Activated T-cell treated with anti-CD3 and anti-CD28 coated beads, Interleukin-2, amount 50 U/mL, for 72 hours (primary cell): ENCODE measurements at regions not wholly inside any gene's neighbourhood (a gene's known extent, or its start where the extent isn't known, plus 50 kb on each side); places are given as distances from the start of the nearest gene placed in this dataset.
"Not testable (repeated sequence)": the region's sequence is repeated elsewhere in the genome, so short reads cannot be mapped to it uniquely, and the experiment has no call there.

Experiments
- ATAC-seq, 2 donors: fragments of 150-1000 bp; cut with Tn5 transposase; replicated peaks in 1 of 2; 2 replicates each; pipeline ENCODE4 v1.10.0; 2021; ENCODE audit warnings: moderate library complexity in 2 of 2, mild to moderate bottlenecking in 1 of 2
- DNase-seq, 2 donors: peaks; one replicate each; pipeline ENCODE4 v3.0.0; 2021 to 2022; ENCODE audit warnings: mixed read lengths in 1 of 2
- H3K27ac Mint-ChIP-seq: one replicate; pipeline ENCODE4 v1.8.0; 2022; ENCODE audit warnings: mild to moderate bottlenecking, moderate library complexity, mixed read lengths
- H3K27me3 Mint-ChIP-seq: one replicate; pipeline ENCODE4 v1.8.0; 2022; ENCODE audit warnings: low read depth, mixed read lengths
- H3K36me3 Mint-ChIP-seq, 2 donors: one replicate each; pipeline ENCODE4 v1.8.0; 2022; ENCODE audit warnings: mixed read lengths in 2 of 2, mild to moderate bottlenecking in 1 of 2; ENCODE audit not compliant: insufficient read depth in 2 of 2
- H3K4me1 Mint-ChIP-seq: one replicate; pipeline ENCODE4 v1.8.0; 2022; ENCODE audit warnings: low read depth, mixed read lengths
- H3K4me3 Mint-ChIP-seq, 2 donors: one replicate each; pipeline ENCODE4 v1.8.0; 2022; ENCODE audit warnings: mild to moderate bottlenecking in 2 of 2, mixed read lengths in 2 of 2, moderate library complexity in 2 of 2
- H3K9me3 Mint-ChIP-seq, 2 donors: one replicate each; pipeline ENCODE4 v1.8.0; 2022; ENCODE audit warnings: mixed read lengths in 2 of 2

DNA sequence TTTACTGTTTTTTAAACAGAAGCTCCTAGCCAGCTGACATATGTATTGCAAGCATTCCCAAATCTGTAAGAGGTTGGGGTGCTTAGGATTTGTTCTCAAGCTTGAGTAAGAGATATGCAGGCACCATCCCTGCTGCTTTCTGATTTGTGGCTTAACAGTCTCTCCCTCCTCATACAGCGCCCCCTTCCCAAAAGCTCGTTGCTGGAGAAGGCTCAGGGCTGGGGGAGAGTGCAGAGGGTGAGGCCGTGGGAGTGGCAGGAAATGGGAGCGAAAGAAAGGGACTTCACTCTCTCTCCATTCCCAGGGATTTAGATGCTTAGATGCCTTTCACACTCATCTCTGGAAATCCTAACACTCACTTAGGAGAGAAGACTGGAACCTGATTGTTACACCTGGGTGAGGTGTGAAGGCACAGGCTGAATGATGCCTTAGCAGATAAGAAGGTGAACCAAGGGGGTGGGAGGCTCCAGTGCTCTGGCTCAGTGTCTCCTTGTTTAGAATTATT, 172.0 kb downstream of the C12orf75 start:
- no peaks in the 10 kb centered on the region for H3K36me3 Mint-ChIP-seq
- DNase-seq (no peak), ATAC-seq (no peak)
- no peaks in the 10 kb centered on the region for H3K9me3 Mint-ChIP-seq
- H3K27ac Mint-ChIP-seq = no peak overlapping the region
- H3K4me3 Mint-ChIP-seq = no peak overlapping the region
- peaks cover 20% of the 10 kb centered on the region for H3K27me3 Mint-ChIP-seq
- no peaks in the 10 kb centered on the region for H3K4me1 Mint-ChIP-seq

DNA sequence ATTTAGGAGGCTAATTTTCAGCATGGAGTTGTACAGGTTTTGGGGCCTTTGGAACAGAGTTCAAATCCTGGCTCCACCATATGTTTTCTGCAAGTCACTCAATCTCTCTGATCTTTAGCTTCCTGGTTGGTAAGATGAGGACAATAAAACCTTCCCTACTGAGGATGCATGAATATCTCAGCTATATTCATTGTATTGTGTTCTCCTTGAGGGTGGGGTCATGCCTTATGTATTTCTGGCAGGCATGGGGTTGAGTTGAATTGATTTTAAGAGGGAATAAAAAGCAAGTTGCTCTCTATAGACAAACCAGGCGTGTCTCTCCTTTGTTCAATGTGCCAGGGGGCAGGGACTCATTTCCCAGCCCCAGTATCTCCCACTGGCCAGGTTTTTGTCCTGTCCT, 173.1 kb downstream of the C12orf75 start:
- Mint-ChIP-seq H3K27ac (no peak overlapping the region), H3K9me3 (no peaks in the 10 kb centered on the region), H3K4me3 (no peak overlapping the region), H3K36me3 (no peaks in the 10 kb centered on the region), H3K27me3 (peaks cover 20% of the 10 kb centered on the region), H3K4me1 (no peaks in the 10 kb centered on the region)
- DNase-seq = no peak
- ATAC-seq = no peak

DNA sequence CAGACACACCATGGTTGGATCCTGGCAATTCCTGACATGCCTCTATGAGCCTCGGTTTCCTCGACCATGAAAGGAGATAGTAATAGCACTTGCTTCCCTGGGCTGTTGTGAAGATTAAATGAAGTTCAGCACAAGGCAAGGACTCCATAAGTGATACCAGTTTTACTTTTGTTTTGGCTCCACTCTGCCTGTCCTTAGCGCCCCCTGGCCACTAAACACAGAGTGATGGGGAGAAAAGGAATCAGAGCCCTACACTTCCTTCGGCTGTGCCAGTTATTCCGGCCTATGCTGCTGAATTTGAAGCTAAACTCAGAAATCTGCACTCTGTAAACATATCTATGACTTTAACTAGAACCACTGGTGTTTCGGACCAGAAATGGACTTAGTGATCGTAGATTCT, 173.8 kb downstream of the C12orf75 start:
- no peak for ATAC-seq
- no peak overlapping the region for H3K4me3 Mint-ChIP-seq
- H3K36me3 Mint-ChIP-seq = no peaks in the 10 kb centered on the region
- no peak for DNase-seq
- no peaks in the 10 kb centered on the region for H3K4me1 Mint-ChIP-seq
- no peak overlapping the region for H3K27ac Mint-ChIP-seq
- H3K27me3 Mint-ChIP-seq = peaks cover 20% of the 10 kb centered on the region
- H3K9me3 Mint-ChIP-seq = no peaks in the 10 kb centered on the region

DNA sequence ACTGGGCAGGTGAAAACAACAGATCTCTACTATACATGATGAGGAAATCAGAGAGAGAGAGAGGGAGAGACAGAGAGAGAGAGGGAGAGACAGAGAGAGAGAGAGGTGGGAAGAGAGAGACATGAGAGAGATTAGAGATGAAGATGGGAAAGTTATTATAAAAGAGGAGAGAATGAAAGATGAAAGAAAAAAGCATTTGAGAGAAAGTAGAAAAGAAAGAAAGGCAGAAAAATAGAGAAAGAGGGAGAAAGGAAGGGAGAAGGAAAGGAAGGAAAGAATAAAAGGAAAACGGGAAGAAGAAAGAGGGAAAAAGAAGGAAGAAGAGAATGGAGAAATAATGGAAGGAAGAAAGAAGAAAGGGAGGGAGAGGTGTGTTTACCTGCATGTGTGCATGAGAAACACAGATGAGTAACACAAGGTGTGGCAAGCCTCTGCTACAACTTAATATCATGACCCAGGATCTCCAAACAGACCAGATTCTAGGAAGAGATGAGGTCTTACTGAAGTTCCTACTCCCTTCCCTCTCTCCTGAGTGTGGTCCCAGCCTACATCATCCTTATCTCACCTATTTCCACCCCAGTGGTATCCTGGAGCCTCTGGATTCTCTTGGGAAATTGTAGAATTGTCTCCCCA, 176.3 kb downstream of the C12orf75 start:
- no peak overlapping the region for H3K4me3 Mint-ChIP-seq

DNA sequence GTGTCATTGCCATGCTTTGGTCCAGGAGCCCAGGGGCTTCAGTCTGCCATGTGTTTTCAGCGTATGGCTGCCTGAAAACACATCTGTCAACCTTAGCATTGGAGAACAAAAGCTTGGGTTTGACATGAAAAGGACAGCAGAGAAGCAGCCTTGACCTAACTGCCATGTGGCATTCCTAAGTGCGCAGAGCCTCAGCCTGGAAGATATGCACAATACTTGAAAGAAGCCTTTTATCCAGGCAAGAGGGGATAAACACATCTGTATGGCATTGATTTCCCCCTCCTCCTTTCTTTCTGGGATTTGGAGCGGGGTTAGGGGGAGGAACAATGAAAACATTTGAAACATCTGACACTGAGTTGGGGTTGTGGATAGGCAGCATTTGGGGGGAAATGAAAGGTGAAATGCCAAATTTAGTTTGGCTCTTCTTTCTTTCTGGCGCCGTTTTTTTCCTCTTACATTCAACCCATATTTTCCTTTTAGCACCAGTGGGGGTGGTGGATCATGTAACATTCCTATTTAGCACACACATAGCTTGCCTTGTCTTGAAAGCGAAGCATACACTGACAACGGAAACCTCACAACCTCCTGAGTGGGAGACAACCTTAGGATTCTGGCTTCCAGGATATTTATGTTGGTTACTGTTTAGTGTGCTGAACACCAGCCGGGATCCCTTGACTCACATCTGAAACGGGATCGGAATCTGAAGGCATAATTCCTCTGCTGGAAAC, 177.0 kb downstream of the C12orf75 start:
- H3K4me3 Mint-ChIP-seq = no peak overlapping the region
- DNase-seq (no peak), ATAC-seq (no peak)
- H3K9me3 Mint-ChIP-seq = no peaks in the 10 kb centered on the region
- H3K27me3 Mint-ChIP-seq = peaks cover 13% of the 10 kb centered on the region
- H3K36me3 Mint-ChIP-seq = no peaks in the 10 kb centered on the region
- no peak overlapping the region for H3K27ac Mint-ChIP-seq
- H3K4me1 Mint-ChIP-seq = no peaks in the 10 kb centered on the region

More for the DNA sequence above, 176.3 kb downstream of the C12orf75 start:
- no peaks in the 10 kb centered on the region for H3K9me3 Mint-ChIP-seq
- H3K27me3 Mint-ChIP-seq = peaks cover 16% of the 10 kb centered on the region
- ATAC-seq = no peak
- no peak overlapping the region for H3K27ac Mint-ChIP-seq
- DNase-seq = no peak
- no peaks in the 10 kb centered on the region for H3K4me1 Mint-ChIP-seq
- H3K36me3 Mint-ChIP-seq = no peaks in the 10 kb centered on the region

DNA sequence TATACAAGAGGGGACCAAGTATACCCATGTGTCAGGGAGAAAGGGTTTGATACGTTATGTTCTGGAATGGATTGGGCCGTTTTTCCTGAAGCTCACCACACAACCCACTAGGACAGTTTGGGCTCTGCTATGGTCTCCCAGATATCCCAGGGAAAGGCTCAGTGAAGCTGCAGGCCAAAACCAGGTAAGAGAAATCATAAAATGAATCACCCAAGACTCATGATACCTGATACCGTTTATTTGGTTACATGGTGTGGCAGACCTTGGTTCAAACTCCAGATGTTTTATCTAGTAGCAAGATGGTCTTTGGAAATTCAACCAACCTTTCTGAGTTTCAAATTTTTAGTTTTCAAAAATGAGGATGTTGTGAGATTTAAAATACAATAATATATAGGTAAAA, 177.6 kb downstream of the C12orf75 start:
- DNase-seq (no peak), ATAC-seq (no peak)
- Mint-ChIP-seq H3K9me3 (no peaks in the 10 kb centered on the region), H3K4me1 (no peaks in the 10 kb centered on the region), H3K27me3 (peaks cover 13% of the 10 kb centered on the region), H3K4me3 (no peak overlapping the region), H3K27ac (no peak overlapping the region), H3K36me3 (no peaks in the 10 kb centered on the region)

DNA sequence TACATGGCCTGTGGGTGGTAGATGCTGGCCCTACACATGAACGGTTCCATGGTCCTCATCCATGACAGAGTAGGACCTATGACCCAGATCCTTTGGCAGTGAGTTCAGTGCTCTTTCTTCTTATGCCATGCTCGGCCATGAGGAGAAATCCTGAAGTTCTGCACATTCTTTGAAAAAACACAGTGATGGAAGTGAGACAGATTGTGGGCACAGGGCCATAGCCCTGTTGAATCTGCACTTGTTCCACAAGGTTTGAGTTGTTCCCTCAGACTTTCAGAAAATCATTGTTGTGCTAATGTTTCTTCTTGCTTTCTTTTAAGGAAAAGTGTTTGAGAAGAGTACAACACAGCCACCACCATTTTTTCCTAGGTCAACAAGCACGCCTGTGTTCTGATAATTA, 180.0 kb downstream of the C12orf75 start:
- Mint-ChIP-seq H3K27ac (no peak overlapping the region), H3K9me3 (no peaks in the 10 kb centered on the region), H3K4me1 (no peaks in the 10 kb centered on the region), H3K4me3 (no peak overlapping the region), H3K27me3 (no peaks in the 10 kb centered on the region), H3K36me3 (no peaks in the 10 kb centered on the region)
- ATAC-seq (no peak), DNase-seq (no peak)

DNA sequence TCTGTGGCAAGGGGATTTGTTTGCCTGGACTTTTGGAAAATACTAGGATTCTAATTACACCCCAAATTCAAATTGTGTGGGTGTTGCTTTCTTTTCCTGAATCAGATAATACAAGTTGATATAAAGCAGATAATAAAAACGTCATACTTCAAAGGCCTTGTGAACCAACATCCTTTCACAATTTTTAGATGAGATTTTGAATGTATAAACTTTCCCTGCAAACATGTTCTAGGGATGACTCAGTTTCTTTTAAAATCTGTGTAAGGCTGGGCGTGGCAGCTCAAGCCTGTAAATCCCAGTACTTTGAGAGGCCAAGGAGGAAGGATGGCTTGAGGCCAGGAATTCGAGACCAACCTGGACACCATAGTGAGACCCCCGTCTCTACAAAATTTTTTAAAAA, 182.4 kb downstream of the C12orf75 start:
- H3K4me3 Mint-ChIP-seq, ATAC-seq, H3K36me3 Mint-ChIP-seq, H3K27me3 Mint-ChIP-seq, H3K27ac Mint-ChIP-seq, H3K9me3 Mint-ChIP-seq, H3K4me1 Mint-ChIP-seq, DNase-seq: not testable (repeated sequence)

DNA sequence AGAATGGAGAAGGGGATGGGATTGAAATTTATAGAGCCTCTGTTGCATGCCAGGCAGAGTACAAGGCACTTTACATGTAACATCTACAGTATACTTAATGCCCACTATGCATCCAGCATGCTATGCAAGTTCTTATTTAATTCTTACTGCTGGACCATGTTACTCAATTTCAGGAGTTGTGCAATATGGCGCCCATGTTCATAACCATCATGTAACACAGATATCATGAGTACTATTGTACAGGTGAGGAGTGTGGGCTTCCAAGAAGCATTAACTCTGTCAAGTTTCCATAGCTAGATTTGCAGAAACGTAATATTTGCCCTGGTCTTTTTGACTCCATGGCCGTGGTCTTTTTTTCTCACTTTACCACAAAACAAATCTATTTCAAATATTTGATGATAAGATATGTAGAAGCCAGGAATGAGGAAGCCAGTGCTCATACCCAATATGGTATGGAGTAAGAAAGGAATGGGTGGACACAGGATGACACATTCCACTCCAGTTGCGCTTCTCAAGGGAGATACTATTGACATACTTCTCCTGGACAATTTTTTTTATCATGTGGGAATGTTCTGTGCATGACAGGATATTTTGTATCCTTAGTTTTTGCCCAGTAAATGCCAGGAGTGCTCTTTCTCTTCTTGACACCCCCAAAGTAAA, 191.8 kb downstream of the C12orf75 start:
- ATAC-seq = no peak
- Mint-ChIP-seq H3K27me3 (no peaks in the 10 kb centered on the region), H3K27ac (no peak overlapping the region), H3K9me3 (peaks cover 2 to 3% of the 10 kb centered on the region in 2 donors), H3K4me3 (no peak overlapping the region), H3K36me3 (no peaks in the 10 kb centered on the region), H3K4me1 (no peaks in the 10 kb centered on the region)
- DNase-seq = no peak

DNA sequence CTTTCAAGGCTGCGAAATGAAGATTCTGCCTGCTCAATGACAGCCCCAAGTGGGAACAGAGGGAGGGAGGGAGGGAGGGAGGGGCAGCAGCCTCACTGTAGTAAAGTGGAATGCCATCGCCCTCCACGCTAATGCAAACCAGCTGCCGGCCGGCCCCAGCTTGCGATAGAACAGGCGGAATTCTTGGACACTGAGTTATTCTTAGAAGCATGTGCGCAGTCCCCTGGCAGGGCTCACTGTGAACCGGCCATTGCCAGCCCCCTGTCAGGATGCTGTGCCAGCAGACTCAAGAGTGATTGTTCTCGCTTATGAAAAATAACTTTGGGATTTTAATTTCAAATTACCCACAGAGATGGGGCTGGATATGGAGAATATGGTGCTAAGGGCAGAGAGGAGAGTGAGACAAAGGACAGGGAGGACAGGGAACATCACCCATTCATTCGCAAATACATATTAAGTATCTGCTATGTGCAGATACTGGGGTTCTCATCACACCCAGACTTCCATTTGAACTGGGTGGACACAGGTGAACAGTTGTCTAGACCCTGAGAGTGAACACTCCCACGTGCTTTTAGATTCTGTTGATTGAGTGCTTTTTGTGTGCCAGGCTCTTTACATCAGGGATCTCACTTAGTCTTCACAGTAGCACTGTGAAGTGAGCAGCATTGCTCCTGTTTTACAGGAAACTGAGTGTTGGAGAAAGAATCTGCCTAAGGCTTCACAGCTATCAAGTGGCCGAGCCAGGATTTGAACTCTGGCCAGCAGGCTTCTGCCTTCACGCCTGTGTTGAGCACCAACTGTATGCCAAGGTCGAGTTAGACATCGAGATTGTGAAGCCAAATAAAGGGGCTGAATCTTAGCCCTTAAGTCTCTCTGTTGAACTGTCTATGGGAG, 192.9 kb downstream of the C12orf75 start:
- H3K36me3 Mint-ChIP-seq = no peaks in the 10 kb centered on the region
- ATAC-seq (no peak), DNase-seq (no peak)
- no peaks in the 10 kb centered on the region for H3K4me1 Mint-ChIP-seq
- peaks cover 2% of the 10 kb centered on the region in 2 donors for H3K9me3 Mint-ChIP-seq
- H3K4me3 Mint-ChIP-seq = no peak overlapping the region
- H3K27me3 Mint-ChIP-seq = no peaks in the 10 kb centered on the region
- no peak overlapping the region for H3K27ac Mint-ChIP-seq

DNA sequence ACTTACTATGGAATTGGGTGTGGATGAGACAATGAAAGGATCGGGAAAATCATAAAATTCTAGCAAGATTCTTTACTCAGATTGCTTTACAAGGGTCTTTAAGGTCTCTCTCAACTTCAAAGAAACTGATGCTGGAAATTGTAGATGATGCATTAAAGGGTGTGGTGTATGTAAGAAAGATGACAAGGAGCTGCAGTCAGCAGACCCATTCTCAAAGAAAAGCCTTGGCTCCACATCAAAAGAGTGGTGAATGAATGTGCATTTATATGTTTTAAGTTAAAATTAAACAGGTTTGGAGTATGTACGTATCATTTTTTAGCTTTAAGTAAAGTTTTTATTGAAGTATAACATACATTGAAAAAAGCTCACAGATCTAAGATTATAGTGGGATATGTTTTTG, 194.5 kb downstream of the C12orf75 start:
- no peaks in the 10 kb centered on the region for H3K9me3 Mint-ChIP-seq
- no peaks in the 10 kb centered on the region for H3K27me3 Mint-ChIP-seq
- H3K36me3 Mint-ChIP-seq = no peaks in the 10 kb centered on the region
- H3K27ac Mint-ChIP-seq = no peak overlapping the region
- no peaks in the 10 kb centered on the region for H3K4me1 Mint-ChIP-seq
- no peak for DNase-seq
- H3K4me3 Mint-ChIP-seq = no peak overlapping the region
- no peak for ATAC-seq

DNA sequence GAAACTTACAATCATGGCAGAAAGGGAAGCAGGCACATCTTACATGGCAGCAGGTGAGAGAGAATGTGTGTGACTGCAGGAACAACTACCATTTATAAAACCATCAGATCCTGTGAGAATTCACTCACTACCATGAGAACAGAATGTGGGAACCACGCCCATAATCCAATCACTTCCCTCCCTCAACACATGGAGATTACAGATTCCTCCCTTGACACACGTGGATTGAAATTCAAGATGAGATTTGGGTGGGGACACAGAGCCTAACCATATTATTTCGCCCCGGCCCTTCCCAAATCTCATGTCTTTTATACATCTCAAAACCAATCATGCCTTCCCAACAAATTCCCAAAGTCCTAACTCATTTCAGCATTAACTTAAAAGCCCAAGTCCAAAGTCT, 203.6 kb downstream of the C12orf75 start:
- H3K9me3 Mint-ChIP-seq = peaks cover 7 to 10% of the 10 kb centered on the region in 2 donors
- H3K36me3 Mint-ChIP-seq = peaks cover 0 to 2% of the 10 kb centered on the region in 2 donors
- H3K27ac Mint-ChIP-seq = no peak overlapping the region
- ATAC-seq = no peak
- H3K27me3 Mint-ChIP-seq = no peaks in the 10 kb centered on the region
- H3K4me3 Mint-ChIP-seq = no peak overlapping the region
- DNase-seq = no peak
- no peaks in the 10 kb centered on the region for H3K4me1 Mint-ChIP-seq

DNA sequence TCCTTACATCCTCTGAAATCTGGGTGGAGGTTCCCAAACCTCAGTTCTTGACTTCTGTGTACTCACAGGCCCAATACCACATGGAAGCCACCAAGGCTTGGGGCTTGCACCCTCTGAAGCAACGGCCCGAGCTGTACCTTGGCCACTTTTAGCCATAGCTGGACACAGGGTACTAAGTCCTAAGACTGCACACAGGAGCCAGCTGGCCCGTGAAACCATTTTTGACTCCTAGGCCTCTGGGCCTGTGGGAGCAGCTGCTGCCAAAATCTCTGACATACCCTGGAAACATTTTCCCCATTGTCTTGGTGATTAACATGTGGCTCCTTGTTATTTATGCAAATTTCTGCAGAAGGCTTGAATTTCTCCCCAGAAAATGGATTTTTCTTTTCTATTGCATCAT, 204.5 kb downstream of the C12orf75 start:
- H3K27ac Mint-ChIP-seq, H3K36me3 Mint-ChIP-seq, H3K4me3 Mint-ChIP-seq, ATAC-seq, H3K27me3 Mint-ChIP-seq, H3K4me1 Mint-ChIP-seq, DNase-seq: not testable (repeated sequence)
- peaks cover 7 to 10% of the 10 kb centered on the region in 2 donors for H3K9me3 Mint-ChIP-seq
